Vagina (tissue), 2 donors: ENCODE measurements at regions not wholly inside any gene's neighbourhood (a gene's known extent, or its start where the extent isn't known, plus 50 kb on each side); places are given as distances from the start of the nearest gene placed in this dataset.

Experiments
- DNase-seq, 2 donors: peaks; one replicate each; pipeline ENCODE4 v3.0.0-alpha.2; 2017; ENCODE audit errors: extremely low spot score in 2 of 2
- H3K27ac ChIP-seq: fragments of 200-600 bp; sonication (generic); one replicate; pipeline ENCODE4 v1.5.1; 2019
- H3K27me3 ChIP-seq: fragments of 200-600 bp; sonication (generic); one replicate; pipeline ENCODE4 v1.5.1; 2019
- H3K36me3 ChIP-seq, 2 donors: fragments of 200-600 bp; sonication (generic); one replicate each; pipeline ENCODE4 v1.5.1; 2017 to 2019
- H3K4me1 ChIP-seq: fragments of 200-600 bp; sonication (generic); one replicate; pipeline ENCODE4 v1.5.1; 2019
- H3K4me3 ChIP-seq, 2 donors: fragments of 200-600 bp; sonication (generic); 1 replicate in 1 of 2; 2 replicates in 1 of 2; pipeline ENCODE4 v1.5.1; 2016 to 2019
- H3K9me3 ChIP-seq: fragments of 200-600 bp; sonication (generic); one replicate; pipeline ENCODE4 v1.5.1; 2019
- POLR2A ChIP-seq, 2 donors: fragments of 450-650 bp; IDR thresholded peaks; one replicate each; pipeline ENCODE4 v1.6.1; 2017; ENCODE audit warnings: antibody characterized with exemption in 2 of 2, mild to moderate bottlenecking in 2 of 2, moderate library complexity in 2 of 2
- POLR2AphosphoS5 ChIP-seq, 2 donors: sonication (generic); formaldehyde crosslinking; IDR thresholded peaks; one replicate each; pipeline ENCODE4 v1.9.0; 2017; ENCODE audit warnings: antibody characterized with exemption in 2 of 2, mild to moderate bottlenecking in 2 of 2, low read depth in 1 of 2; ENCODE audit not compliant: insufficient read depth in 1 of 2
- intact Hi-C: fragments of 100-400 bp; cut with DNase I; formaldehyde crosslinking; loops from one replicate; pipeline ENCODE4 v1.15.1; 2023
- TF ChIP-seq, protein P1 (sequence below), 3 experiments: fragments of 450-650 bp in 2 of 3; fragments of 200-600 bp in 1 of 3; sonication (generic) in 1 of 3; IDR thresholded peaks; one replicate each; pipeline ENCODE4 v1.5.1; 2017 to 2019; ENCODE audit warnings: antibody characterized with exemption in 3 of 3, mild to moderate bottlenecking in 2 of 3, moderate library complexity in 2 of 3

DNA sequence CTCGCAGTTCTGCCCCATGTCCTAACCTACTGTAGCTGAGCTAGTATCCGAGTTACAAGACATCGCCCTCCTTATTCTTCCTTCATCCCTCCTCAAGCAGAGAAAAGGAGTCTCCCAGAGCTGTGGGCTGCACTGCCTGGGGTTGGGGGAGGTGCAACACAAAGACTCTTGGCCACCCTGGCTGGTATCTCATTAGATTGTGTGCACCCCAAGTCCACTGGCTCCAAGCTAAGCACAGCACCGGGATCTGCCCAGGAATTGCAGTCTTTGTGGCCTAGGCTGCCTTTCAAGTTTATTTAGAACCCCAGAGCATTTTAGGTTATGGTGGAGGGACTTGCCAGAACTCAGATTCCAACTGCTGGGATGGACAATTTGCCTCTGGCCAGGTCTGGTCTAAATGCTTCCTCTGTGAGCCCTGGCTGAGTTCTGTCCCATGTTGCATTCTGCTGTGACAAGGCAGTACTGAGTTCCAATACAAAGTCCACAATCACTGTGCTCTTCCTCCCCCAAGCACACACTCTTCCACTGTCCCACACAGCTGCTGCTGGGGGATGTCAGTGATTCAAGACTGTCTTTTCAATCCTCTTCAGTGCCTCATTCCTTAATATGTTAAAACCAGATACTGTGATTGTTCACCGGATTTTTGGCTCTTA, 169.6 kb upstream of the CLEC14A start:
- no peaks in the 10 kb centered on the region for H3K27me3 ChIP-seq
- H3K4me3 ChIP-seq: no peak overlapping the region
- DNase-seq: no peak
- TF ChIP-seq POLR2AphosphoS5 (IDR thresholded peaks at IDR 0.05; ENCODE audit: insufficient read depth in 1 of 2, low read depth in 1 of 2): no peak
- TF ChIP-seq, protein P1, sequence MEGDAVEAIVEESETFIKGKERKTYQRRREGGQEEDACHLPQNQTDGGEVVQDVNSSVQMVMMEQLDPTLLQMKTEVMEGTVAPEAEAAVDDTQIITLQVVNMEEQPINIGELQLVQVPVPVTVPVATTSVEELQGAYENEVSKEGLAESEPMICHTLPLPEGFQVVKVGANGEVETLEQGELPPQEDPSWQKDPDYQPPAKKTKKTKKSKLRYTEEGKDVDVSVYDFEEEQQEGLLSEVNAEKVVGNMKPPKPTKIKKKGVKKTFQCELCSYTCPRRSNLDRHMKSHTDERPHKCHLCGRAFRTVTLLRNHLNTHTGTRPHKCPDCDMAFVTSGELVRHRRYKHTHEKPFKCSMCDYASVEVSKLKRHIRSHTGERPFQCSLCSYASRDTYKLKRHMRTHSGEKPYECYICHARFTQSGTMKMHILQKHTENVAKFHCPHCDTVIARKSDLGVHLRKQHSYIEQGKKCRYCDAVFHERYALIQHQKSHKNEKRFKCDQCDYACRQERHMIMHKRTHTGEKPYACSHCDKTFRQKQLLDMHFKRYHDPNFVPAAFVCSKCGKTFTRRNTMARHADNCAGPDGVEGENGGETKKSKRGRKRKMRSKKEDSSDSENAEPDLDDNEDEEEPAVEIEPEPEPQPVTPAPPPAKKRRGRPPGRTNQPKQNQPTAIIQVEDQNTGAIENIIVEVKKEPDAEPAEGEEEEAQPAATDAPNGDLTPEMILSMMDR (IDR thresholded peaks at IDR 0.05): no peak
- TF ChIP-seq POLR2A (IDR thresholded peaks at IDR 0.05): no peak
- intact Hi-C loops: no loop called here
- no peaks in the 10 kb centered on the region for H3K9me3 ChIP-seq
- H3K4me1 ChIP-seq: no peaks in the 10 kb centered on the region
- H3K27ac ChIP-seq: no peak overlapping the region
- H3K36me3 ChIP-seq: no peaks in the 10 kb centered on the region

DNA sequence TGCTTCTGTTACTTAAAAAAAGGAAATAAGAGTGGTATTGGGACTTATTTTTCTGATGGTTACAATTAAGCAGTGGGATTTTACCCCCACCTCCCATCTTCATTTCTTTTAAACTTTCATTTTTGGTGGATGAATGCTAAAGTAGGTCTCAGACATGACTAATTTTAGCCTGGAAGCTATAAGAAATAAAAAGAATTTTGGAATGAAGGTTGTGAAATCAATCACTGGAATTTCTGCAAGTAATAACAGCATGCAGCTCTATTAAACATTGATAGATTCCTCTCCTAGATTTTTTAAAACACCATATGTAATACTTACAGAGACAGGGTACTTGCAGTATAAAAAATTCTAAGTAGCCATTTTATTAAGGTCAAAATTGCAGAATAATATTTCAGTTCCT, 164.2 kb upstream of the CLEC14A start:
- no peak overlapping the region for H3K4me3 ChIP-seq

DNA sequence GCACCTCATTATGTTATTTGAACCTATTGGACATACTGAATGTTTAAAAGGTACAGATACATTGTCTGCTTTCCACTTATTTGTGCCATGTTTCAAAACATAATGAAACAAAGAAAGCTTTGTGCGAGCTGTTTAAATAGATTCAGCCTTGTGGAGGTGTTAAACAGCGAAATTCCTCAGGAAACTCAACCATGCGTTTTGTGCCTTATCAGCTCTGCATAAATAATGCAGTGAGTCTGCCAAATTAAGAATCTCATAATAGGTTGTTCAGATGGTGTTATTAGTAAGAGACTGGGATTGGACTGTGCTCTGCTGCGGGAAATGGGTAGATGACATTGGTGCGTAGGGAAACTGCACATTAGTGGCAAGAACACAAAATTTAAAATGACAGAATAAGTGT, 163.7 kb upstream of the CLEC14A start:
- no peak for DNase-seq
- Histone ChIP-seq H3K4me3 (no peak overlapping the region), H3K27me3 (no peaks in the 10 kb centered on the region), H3K27ac (no peak overlapping the region), H3K9me3 (no peaks in the 10 kb centered on the region), H3K4me1 (no peaks in the 10 kb centered on the region), H3K36me3 (no peaks in the 10 kb centered on the region)
- intact Hi-C loops: no loop called here
- TF ChIP-seq POLR2A (IDR thresholded peaks at IDR 0.05) (no peak), POLR2AphosphoS5 (IDR thresholded peaks at IDR 0.05; ENCODE audit: insufficient read depth in 1 of 2, low read depth in 1 of 2) (no peak)
- TF ChIP-seq, protein P1 (IDR thresholded peaks at IDR 0.05): no peak

More for the DNA sequence above, 164.2 kb upstream of the CLEC14A start:
- TF ChIP-seq POLR2AphosphoS5 (IDR thresholded peaks at IDR 0.05; ENCODE audit: insufficient read depth in 1 of 2, low read depth in 1 of 2): no peak
- TF ChIP-seq, protein P1 (IDR thresholded peaks at IDR 0.05): no peak
- TF ChIP-seq POLR2A (IDR thresholded peaks at IDR 0.05): no peak
- Histone ChIP-seq H3K36me3 (no peaks in the 10 kb centered on the region), H3K9me3 (no peaks in the 10 kb centered on the region), H3K27ac (no peak overlapping the region), H3K4me1 (no peaks in the 10 kb centered on the region), H3K27me3 (no peaks in the 10 kb centered on the region)
- DNase-seq: no peak
- intact Hi-C loops: no loop called here

DNA sequence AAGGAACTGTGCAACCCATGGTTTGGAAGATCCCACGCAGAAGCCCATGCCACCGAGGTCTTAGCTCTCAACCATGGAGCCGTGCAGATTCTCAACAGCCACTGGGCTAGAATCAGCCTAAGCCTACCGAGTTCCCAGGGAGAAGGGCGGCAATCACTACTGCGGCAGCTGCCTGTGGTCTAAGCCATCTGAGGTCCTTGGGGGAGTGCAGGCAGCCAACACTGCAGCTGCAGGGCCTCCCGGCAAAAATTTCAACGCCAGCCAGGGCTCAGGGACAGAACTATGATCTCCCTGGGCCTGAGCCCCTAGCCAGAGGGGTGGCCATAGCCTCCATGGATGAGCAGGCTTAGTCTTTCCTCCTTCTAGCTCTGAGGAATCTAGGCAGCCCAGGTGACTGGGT, 156.8 kb upstream of the CLEC14A start:
- H3K27me3 ChIP-seq: no peaks in the 10 kb centered on the region
- no peaks in the 10 kb centered on the region for H3K4me1 ChIP-seq
- no peak for DNase-seq
- no peaks in the 10 kb centered on the region for H3K9me3 ChIP-seq
- no peaks in the 10 kb centered on the region for H3K36me3 ChIP-seq
- H3K4me3 ChIP-seq: no peak overlapping the region
- TF ChIP-seq POLR2A (IDR thresholded peaks at IDR 0.05): no peak
- TF ChIP-seq, protein P1 (IDR thresholded peaks at IDR 0.05): no peak
- TF ChIP-seq POLR2AphosphoS5 (IDR thresholded peaks at IDR 0.05; ENCODE audit: insufficient read depth in 1 of 2, low read depth in 1 of 2): no peak
- no peak overlapping the region for H3K27ac ChIP-seq
- intact Hi-C loops: no loop called here

DNA sequence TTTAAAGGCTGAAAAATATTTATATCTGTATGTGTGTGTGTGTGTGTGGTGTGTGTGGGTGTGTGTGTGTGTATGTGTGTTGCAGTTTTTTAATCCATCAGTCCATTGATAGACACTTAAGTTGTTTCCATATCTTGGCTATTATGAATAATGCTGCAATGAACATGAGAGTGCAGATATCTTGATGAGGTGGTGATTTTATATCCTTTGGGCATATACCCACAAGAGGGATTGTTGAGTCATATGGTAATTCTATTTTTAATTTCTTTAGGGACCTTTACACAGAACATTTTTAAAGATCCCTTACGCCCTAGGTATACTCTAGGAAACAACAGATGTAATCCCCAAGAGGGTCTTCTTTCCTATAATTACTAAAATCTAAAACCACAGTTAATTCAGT, 154.5 kb upstream of the CLEC14A start:
- Histone ChIP-seq H3K4me3 (no peak overlapping the region), H3K27me3 (no peaks in the 10 kb centered on the region), H3K27ac (no peak overlapping the region), H3K9me3 (no peaks in the 10 kb centered on the region), H3K4me1 (no peaks in the 10 kb centered on the region), H3K36me3 (no peaks in the 10 kb centered on the region)
- intact Hi-C loops: no loop called here
- no peak for DNase-seq
- TF ChIP-seq, protein P1 (IDR thresholded peaks at IDR 0.05): no peak
